Heart left ventricle (tissue), 16 donors: ENCODE measurements at regions not wholly inside any gene's neighbourhood (a gene's known extent, or its start where the extent isn't known, plus 50 kb on each side); places are given as distances from the start of the nearest gene placed in this dataset.

Experiments used
- ATAC-seq, 4 donors: fragments of 200-7000 bp; cut with Tn5 transposase; one replicate each; pipeline ENCODE4 v1.9.1; 2020 to 2022; ENCODE audit warnings: moderate library complexity in 4 of 4, mild to moderate bottlenecking in 3 of 4, moderate number of reproducible peaks in 1 of 4
- DNase-seq, 5 donors: peaks; one replicate each; pipeline ENCODE4 v3.0.0-alpha.2; 2020
- H3K27ac ChIP-seq, 12 donors: fragments of 200-600 bp; sonication (generic) in 4 of 12; one replicate each; pipeline versions ENCODE4 v1.5.0 to v1.8.0; 2016 to 2022; ENCODE audit warnings: mild to moderate bottlenecking in 2 of 12
- H3K27me3 ChIP-seq, 9 donors: fragments of 200-600 bp; sonication (generic) in 2 of 9; one replicate each; pipeline versions ENCODE4 v1.5.1 to v1.8.0; 2016 to 2022; ENCODE audit warnings: mild to moderate bottlenecking in 3 of 9
- H3K36me3 ChIP-seq, 9 donors: fragments of 200-600 bp; sonication (generic) in 2 of 9; one replicate each; pipeline versions ENCODE4 v1.5.0 to v1.8.0; 2018 to 2022; ENCODE audit warnings: mild to moderate bottlenecking in 2 of 9
- H3K4me1 ChIP-seq, 12 donors: fragments of 200-600 bp; sonication (generic) in 4 of 12; one replicate each; pipeline versions ENCODE4 v1.5.0 to v1.8.0; 2016 to 2022; ENCODE audit warnings: mild to moderate bottlenecking in 3 of 12
- H3K4me3 ChIP-seq, 12 donors: fragments of 200-600 bp; sonication (generic) in 4 of 12; one replicate each; pipeline versions ENCODE4 v1.5.0 to v1.8.0; 2017 to 2022; ENCODE audit warnings: mild to moderate bottlenecking in 9 of 12, moderate library complexity in 4 of 12
- H3K9me3 ChIP-seq, 12 donors: fragments of 200-600 bp; sonication (generic) in 4 of 12; one replicate each; pipeline versions ENCODE4 v1.5.0 to v1.8.0; 2016 to 2022; ENCODE audit warnings: mild to moderate bottlenecking in 1 of 12
- POLR2A ChIP-seq, 2 donors: fragments of 450-650 bp; IDR thresholded peaks; one replicate each; pipeline ENCODE4 v1.6.1; 2017; ENCODE audit warnings: antibody characterized with exemption in 2 of 2, mild to moderate bottlenecking in 2 of 2, moderate library complexity in 2 of 2
- WGBS, 4 donors: extraction: QIAGEN DNeasy Blood & Tissue Kit in 2 of 4; methylation state at CpG; one replicate each; pipeline versions ENCODE4 v1.1.5 to v1.1.7; 2013 to 2018; 5-methylcytosine and 5-hydroxymethylcytosine counted together
- intact Hi-C, 10 donors: fragments of 100-400 bp; cut with DNase I; formaldehyde crosslinking; loops; one replicate each; pipeline versions ENCODE4 v1.11.1 to v1.14.2; 2022
- TF ChIP-seq, protein P1 (sequence below), 12 donors: fragments of 200-600 bp; sonication (generic) in 4 of 12; IDR thresholded peaks; one replicate each; pipeline versions ENCODE4 v1.5.0 to v1.8.0; 2018 to 2022; ENCODE audit warnings: antibody characterized with exemption in 12 of 12, mild to moderate bottlenecking in 5 of 12
- donor health status: ischemic (EF 13 %, LVEDD 7.1; RV severe dilation, severe dysfunction).
- donor health status: healthy with polysubstance abuse.
- donor health status: DM: no; HTN: yes; CAD: no.
- donor health status: DM: no; HTN: no; CAD: no.
- donor health status: ischemic (EF 25% LVEDD 6.9; RV normal size, moderate dysfunction).
- donor health status: ischemic (EF 25% LVEDD 5.7; RV mildly dilated, moderate dysfunction).
- donor health status: healthy.
- donor health status: DM: yes; HTN: yes; CAD: no.
- donor health status: ischemic (EF 35%, LVEDD 5.7; RV mildly dilated, moderate dysfunction).
- donor health status: nonischemic (EF 11% LVEDD 7.7; RV severe dilation, severe dysfunction).
- donor health status: DM: yes; HTN: yes; CAD: no.
- donor health status: PGD.
- donor health status: ischemic (EF 29% LVEDD 5.4; RV normal size, mild dysfunction).
- donor health status: nonischemic (EF 23%, LVEDD 6.1; RV moderate dilation, normal function).

DNA sequence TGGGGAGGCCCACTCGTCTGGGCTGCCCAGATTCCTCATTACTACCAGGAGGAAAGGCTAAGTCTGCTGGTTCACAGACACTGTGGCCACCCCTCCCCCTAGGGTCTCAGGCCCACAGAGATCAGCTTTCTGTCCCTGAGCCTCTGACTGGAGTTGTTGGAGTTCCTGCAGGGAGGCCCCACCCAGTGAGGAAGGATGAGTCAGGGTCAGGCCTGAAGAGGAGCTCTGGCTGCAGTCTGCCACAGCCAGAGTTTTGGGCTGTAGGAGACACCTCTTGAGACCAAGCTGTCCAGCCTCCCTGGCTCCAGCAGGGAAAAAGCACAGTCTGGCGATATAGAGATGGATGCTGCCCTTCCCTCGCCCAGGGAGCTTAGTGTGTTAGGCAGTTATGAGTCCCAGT is 720.9 kb upstream of the SEMA6D start:
- no peak overlapping the region for H3K27ac ChIP-seq
- intact Hi-C loops: no loop called here

DNA sequence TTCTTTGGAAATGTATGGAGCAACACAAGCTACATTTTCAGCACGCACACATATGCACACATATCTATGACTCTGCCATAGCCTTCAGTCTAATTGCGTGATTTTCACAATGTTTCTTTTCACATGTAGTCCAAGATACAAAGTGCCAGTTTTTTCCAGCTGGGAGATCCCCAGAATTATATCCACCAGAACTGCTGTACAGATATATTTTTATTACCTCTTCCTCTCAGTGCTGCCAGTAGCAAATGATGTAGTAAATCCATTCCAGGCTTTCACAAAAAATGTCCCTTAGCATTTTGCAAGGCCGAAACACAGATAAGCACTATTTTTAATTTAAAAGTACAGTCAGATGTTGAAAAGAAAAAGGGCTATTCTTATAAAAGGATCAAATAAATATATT is 719.8 kb upstream of the SEMA6D start:
- intact Hi-C loops: no loop called here
- ATAC-seq (no peak), DNase-seq (no peak)
- Histone ChIP-seq H3K4me3 (no peak overlapping the region), H3K36me3 (no peaks in the 10 kb centered on the region), H3K27ac (no peak overlapping the region), H3K27me3 (no peaks in the 10 kb centered on the region), H3K4me1 (no peaks in the 10 kb centered on the region), H3K9me3 (peaks cover 0 to 34% (median 3%) of the 10 kb centered on the region in 12 donors)
- TF ChIP-seq, protein P1, sequence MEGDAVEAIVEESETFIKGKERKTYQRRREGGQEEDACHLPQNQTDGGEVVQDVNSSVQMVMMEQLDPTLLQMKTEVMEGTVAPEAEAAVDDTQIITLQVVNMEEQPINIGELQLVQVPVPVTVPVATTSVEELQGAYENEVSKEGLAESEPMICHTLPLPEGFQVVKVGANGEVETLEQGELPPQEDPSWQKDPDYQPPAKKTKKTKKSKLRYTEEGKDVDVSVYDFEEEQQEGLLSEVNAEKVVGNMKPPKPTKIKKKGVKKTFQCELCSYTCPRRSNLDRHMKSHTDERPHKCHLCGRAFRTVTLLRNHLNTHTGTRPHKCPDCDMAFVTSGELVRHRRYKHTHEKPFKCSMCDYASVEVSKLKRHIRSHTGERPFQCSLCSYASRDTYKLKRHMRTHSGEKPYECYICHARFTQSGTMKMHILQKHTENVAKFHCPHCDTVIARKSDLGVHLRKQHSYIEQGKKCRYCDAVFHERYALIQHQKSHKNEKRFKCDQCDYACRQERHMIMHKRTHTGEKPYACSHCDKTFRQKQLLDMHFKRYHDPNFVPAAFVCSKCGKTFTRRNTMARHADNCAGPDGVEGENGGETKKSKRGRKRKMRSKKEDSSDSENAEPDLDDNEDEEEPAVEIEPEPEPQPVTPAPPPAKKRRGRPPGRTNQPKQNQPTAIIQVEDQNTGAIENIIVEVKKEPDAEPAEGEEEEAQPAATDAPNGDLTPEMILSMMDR (IDR thresholded peaks at IDR 0.05): no peak
- TF ChIP-seq POLR2A (IDR thresholded peaks at IDR 0.05): no peak
- 79 to 88% (median 82%) methylated on average over 3 of the region's 3 CpGs for WGBS, 4 donors

More for the DNA sequence above, 720.9 kb upstream of the SEMA6D start:
- no peak overlapping the region for H3K4me3 ChIP-seq
- TF ChIP-seq, protein P1 (IDR thresholded peaks at IDR 0.05): no peak
- TF ChIP-seq POLR2A (IDR thresholded peaks at IDR 0.05): no peak
- no peaks in the 10 kb centered on the region for H3K36me3 ChIP-seq
- no peaks in the 10 kb centered on the region for H3K27me3 ChIP-seq
- no peak for DNase-seq
- WGBS, 4 donors: 63 to 84% (median 80%) methylated on average over 1 to 3 of the region's 3 CpGs
- peaks cover 0 to 44% (median 3%) of the 10 kb centered on the region in 12 donors for H3K9me3 ChIP-seq
- no peaks in the 10 kb centered on the region for H3K4me1 ChIP-seq
- no peak for ATAC-seq

DNA sequence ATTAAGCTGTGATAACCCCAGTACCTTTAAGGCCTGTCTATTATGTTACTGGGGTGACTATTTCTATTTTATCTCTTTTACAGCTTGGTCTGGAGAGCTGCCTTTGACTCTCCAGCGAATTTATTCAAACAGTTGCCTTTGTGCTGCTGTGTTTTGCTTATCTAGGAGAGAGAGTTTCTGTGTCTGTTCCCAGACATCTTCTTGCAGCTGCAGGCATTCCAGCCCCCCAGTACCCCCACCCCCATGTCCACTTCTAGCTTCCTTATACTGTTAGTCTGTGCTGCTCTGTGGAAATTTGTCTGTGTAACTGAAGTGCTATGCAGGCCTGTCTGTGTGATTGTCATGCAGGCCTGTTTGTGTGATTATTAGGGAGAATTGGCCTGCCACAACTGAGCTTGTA is 713.7 kb upstream of the SEMA6D start:
- no peak for ATAC-seq

DNA sequence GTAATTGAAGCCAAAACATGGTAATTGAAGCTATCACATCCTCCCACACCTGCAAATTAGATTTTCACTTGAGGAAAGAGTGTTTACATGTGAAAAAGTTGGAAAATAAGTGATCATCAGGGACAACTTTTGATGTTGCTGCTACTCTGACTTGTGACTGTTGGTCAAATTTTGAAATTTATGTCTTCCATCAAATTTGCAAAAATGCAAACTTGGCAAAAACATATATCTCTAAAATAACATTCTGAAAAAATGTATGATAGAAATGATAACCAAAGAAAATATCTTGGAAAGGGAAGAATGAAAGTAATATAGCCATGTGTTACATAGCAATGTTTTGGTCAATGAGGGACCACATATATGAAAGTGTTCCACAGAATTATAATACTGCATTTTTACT is 703.9 kb upstream of the SEMA6D start:
- Histone ChIP-seq H3K27me3 (no peaks in the 10 kb centered on the region), H3K4me1 (no peaks in the 10 kb centered on the region), H3K9me3 (peaks cover 0 to 12% (median 0%) of the 10 kb centered on the region in 12 donors), H3K4me3 (no peak overlapping the region), H3K36me3 (no peaks in the 10 kb centered on the region), H3K27ac (no peak overlapping the region)
- TF ChIP-seq, protein P1 (IDR thresholded peaks at IDR 0.05): no peak
- TF ChIP-seq POLR2A (IDR thresholded peaks at IDR 0.05): no peak
- DNase-seq (no peak), ATAC-seq (no peak)
- intact Hi-C loops: no loop called here

More for the DNA sequence above, 713.7 kb upstream of the SEMA6D start:
- DNase-seq: peak in 1 of 5 donors; percentile 19
- Histone ChIP-seq H3K27ac (no peak overlapping the region), H3K27me3 (no peaks in the 10 kb centered on the region), H3K4me3 (no peak overlapping the region), H3K4me1 (peaks cover 0 to 3% (median 0%) of the 10 kb centered on the region in 12 donors), H3K9me3 (peaks cover 0 to 29% (median 0%) of the 10 kb centered on the region in 12 donors), H3K36me3 (no peaks in the 10 kb centered on the region)
- intact Hi-C loops: no loop called here
- 10 to 13% (median 11%) methylated on average over 1 of the region's 1 CpG for WGBS, 4 donors
- TF ChIP-seq POLR2A (IDR thresholded peaks at IDR 0.05): no peak
- TF ChIP-seq, protein P1 (IDR thresholded peaks at IDR 0.05): no peak
